H7 (cell line): ENCODE measurements at regions not wholly inside any gene's neighbourhood (a gene's known extent, or its start where the extent isn't known, plus 50 kb on each side); places are given as distances from the start of the nearest gene placed in this dataset.

Source experiments
- DNase-seq: peaks from one replicate; pipeline ENCODE4 v3.0.0; 2012
- H3K27me3 ChIP-seq: 2 replicates; pipeline ENCODE4 v1.6.0; 2011; ENCODE audit warnings: mild to moderate bottlenecking, low read length; ENCODE audit not compliant: control insufficient read depth, insufficient read depth
- H3K36me3 ChIP-seq: replicated peaks from 2 replicates; pipeline ENCODE4 v1.5.1; 2011; ENCODE audit warnings: low read length; ENCODE audit not compliant: control insufficient read depth, insufficient read depth
- H3K4me3 ChIP-seq: 2 replicates; pipeline ENCODE4 v1.5.1; 2011; ENCODE audit warnings: low read depth, mild to moderate bottlenecking, control low read depth, low read length, moderate library complexity; ENCODE audit not compliant: insufficient read depth

DNA sequence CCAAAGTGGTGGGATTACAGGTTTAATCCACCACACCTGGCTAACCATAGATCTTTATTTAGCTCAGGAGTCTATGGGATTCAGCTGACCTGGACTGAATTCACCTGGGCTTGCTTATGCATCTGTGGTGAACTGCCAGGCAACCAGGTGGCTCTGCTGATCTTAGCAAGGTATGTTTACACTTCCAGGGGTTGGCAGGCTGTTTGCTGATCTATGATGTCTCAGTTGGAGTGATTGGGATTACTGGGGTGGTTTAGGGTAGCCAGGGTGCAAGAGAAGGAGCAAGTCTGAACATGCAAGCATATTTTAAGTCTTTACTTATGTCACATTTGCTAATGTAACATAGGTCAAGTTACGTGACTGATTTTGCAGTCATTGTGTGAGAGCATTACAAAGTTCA lies 63.6 kb upstream of the JAK2 start:
- no peak for DNase-seq
- no peaks in the 10 kb centered on the region for H3K36me3 ChIP-seq
- no peaks in the 10 kb centered on the region for H3K27me3 ChIP-seq
- no peak overlapping the region for H3K4me3 ChIP-seq

DNA sequence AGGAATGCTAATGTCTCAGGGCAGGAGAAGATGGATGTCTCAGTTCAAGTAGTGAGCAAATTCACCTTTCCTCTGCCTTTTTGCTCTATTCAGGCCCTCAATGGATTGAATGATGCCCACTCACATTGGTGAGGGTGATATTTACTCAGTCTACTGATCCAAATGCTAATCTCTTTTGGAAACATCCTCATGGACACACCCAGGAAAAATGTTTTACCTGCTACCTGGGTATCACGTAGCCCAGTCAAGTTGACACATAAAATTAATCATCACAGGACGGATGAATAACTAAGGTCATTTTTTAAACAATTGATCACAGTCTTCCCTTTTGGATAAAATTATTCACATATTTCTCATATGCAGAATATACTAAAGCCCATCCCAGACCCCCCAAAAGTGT lies 63.0 kb upstream of the JAK2 start:
- H3K36me3 ChIP-seq = no peaks in the 10 kb centered on the region
- no peak overlapping the region for H3K4me3 ChIP-seq
- no peak for DNase-seq
- no peaks in the 10 kb centered on the region for H3K27me3 ChIP-seq

DNA sequence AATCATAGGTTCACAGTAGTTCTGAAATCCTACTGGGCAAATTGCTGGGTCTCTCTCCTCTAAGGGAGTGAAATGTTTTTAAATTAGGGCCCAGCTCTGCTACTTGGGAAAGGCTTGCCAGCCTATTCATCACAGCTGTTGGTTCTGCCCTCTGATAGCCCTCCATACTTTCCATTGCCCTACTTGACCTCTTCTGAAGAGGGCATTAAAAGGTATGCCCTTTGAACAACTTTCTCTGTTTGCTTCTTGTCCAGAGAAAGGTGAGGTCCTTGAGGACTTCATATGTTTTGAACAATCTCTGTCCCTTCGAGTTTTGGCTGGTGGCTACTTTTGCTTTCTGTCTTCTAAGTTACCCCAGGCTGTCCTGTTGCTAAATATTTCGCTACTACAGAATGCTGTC lies 62.3 kb upstream of the JAK2 start:
- Histone ChIP-seq H3K36me3 (no peaks in the 10 kb centered on the region), H3K27me3 (no peaks in the 10 kb centered on the region)
- no peak for DNase-seq

DNA sequence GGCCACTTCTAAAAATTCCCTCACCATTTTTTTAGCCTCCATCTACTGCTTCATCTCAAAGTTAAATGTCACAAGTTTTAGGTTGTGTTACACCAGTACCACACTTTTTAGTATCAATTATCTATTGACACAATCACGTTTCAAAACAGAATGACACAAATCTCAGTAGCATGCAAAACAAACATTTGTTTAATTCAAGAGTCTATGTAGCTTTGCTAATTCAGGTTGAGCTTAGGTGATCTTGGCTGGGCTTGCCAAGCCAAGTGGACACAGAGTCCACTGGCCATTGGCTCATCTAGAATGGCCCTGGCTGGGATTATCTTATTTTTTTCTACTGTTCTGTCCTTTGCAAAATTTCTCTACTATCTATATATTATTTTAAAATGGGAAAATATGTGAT lies 61.9 kb upstream of the JAK2 start:
- Histone ChIP-seq H3K27me3 (no peaks in the 10 kb centered on the region), H3K36me3 (no peaks in the 10 kb centered on the region), H3K4me3 (no peak overlapping the region)
- no peak for DNase-seq

More for the DNA sequence above, 62.3 kb upstream of the JAK2 start:
- H3K4me3 ChIP-seq = no peak overlapping the region

DNA sequence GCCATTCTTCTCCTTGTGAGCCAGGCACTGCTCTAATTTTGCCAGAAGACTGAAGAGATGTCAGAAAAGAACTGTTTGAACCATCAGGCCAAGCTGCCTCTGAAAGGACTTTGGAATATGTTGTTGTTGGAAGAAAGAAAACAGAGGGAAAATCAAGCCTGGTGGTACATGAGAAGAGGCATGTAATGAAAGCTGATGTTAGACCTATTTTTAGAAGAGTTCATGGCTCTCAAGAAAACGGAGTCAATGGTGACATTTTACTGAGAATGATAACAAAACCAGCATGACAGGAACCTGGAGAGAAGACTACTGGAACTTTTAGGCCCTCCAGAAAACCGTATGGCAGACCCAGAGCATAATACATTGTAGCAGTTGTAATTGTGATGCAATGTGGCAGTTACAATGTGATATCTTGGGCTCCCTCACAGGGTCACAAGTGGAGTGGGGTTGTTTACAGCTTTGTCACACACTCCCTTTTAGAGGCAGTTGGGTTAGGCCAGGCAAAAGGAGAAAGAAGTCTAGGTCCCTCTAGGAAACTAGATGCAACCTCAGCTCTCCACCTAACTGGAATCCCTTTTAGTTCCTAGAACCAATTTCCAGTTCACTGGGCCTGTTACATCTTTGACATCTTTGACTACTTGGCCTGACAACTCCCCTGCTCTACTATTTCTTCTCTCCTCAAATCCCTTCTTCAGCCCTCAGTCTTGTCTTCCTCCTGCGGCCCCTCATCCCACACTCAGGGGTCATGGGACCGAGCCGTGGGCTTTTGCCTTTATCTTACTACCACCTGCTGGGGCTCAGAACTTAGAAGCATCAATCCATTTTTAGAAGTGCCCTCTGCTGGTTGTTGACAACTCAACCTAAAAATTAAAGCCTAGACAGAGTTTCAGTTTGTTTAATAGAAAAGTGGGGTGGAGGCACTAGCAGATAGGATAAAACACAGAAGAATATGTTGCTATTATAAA lies 61.2 kb upstream of the JAK2 start:
- H3K4me3 ChIP-seq = no peak overlapping the region
- no peaks in the 10 kb centered on the region for H3K36me3 ChIP-seq
- no peaks in the 10 kb centered on the region for H3K27me3 ChIP-seq
- DNase-seq = peak; percentile 24

DNA sequence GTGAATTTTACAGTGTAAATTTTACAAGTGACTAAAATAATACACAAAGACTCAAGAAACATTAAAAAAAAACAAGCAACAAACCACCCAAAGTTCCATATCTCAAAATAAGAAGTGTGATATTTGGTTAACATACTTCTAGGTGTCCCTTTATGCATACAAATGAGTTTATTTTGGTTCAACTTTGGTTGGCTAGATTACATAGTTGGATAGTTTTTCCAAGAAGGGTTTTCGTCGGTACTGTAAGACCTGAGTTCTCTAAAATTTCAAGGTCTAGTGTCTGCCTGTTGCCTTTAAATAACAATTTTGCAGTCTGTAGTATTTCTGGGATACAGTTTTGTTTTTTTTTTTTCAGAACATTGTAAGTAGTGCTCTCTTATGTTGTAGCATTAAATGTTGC lies 58.8 kb upstream of the JAK2 start:
- no peak for DNase-seq
- Histone ChIP-seq H3K27me3 (no peaks in the 10 kb centered on the region), H3K36me3 (no peaks in the 10 kb centered on the region), H3K4me3 (no peak overlapping the region)

DNA sequence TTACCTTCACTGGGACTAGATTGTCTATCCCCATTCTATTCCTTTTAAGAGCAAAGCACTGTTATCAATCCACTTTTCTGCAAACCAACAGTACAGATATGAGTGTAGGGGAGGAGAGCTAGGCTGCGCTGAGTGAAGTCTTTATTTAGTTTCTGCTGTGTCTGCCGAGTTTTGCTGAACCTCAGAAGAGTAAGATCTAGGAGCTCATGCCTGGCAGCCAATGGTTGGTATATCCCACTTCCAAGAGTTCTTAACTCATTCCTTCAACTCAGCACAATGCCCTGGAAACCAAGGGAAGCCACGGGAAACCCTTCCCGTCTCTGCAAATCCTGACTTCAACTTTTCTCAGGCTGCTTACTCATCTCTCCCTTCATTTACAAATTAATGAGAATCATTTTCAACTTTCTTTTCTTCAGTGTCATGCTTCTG lies 58.0 kb upstream of the JAK2 start:
- Histone ChIP-seq H3K27me3 (no peaks in the 10 kb centered on the region), H3K4me3 (no peak overlapping the region), H3K36me3 (no peaks in the 10 kb centered on the region)
- peak; percentile 46 for DNase-seq

DNA sequence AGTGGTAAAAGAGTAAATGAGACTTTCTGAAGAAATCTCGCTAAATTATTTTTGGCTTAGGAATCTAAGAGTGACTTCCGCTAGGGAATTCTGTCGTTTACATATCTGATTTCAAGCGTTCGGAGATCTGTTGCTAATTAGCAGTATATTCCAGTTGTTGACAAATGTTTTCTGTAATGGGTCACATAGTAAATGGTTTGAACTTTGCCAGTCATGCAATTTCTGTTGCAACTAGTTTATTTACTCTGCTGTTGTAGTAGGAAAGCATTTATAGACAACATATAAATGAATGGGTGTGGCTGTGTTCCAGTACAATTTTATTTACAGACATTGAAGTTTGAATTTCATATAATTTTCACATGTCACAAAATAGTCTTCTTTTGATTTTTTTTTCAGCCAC lies 57.4 kb upstream of the JAK2 start:
- DNase-seq = no peak
- Histone ChIP-seq H3K36me3 (no peaks in the 10 kb centered on the region), H3K4me3 (no peak overlapping the region), H3K27me3 (no peaks in the 10 kb centered on the region)

DNA sequence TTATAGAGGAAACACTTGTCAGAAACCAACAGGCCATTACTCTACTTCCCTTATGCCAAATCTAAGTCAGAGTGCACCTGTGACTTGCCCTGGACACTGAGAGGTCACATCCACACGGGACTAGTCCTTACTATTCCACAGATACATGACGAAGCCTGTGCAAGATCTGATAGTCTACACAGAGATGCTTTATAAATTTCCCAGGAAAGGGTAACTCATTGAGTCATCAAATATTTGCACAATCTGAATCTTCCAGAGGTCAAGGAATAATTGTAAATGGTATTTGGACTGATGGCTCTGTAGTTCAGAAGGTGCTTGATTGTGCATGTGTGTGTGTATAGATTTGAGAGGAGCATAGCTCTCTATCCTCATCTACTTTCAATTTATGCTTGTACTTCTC lies 55.2 kb upstream of the JAK2 start:
- H3K27me3 ChIP-seq = no peaks in the 10 kb centered on the region
- H3K4me3 ChIP-seq = no peak overlapping the region
- H3K36me3 ChIP-seq = no peaks in the 10 kb centered on the region
- DNase-seq = no peak

DNA sequence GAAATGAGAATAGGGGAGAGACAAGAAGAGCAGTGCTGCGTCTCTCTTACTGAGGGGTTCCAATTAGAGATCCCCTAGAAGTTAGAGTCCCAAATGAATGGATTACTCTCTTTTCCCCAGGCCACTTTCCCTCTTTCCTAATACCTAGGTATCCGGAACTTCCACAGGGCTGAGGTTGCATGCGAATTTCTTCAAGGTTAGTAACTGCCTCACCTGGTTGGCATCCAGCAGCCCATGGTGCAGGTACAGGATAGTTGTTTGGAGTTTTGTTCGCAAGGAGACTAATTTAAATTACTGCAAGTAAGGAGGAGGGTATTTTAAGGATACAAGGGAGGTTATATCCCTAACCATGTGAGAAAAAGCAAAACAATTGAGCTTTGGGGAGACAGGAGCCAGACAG lies 52.4 kb upstream of the JAK2 start:
- DNase-seq = no peak
- H3K27me3 ChIP-seq = no peaks in the 10 kb centered on the region
- no peaks in the 10 kb centered on the region for H3K36me3 ChIP-seq
- H3K4me3 ChIP-seq = no peak overlapping the region

DNA sequence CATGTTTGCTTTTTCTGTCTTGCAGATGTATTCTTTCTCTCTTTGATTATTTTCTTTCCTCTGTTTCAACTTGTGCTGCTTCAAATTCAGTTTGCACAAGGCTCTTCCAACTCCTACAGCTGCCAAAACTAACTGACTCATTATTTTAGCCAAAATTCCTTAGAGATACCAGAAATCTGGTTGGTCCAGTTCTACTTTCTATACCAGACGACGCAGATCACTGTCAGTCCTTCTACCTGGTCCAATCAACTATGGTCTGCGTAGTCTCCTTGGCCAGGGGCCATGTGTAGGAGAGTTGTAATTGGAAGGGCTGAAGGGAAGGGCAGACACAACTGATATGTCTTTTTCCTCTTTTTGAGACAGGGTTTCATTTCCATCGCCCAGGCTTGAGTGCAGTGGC lies 51.9 kb upstream of the JAK2 start:
- DNase-seq = no peak
- H3K36me3 ChIP-seq = no peaks in the 10 kb centered on the region
- H3K27me3 ChIP-seq = no peaks in the 10 kb centered on the region
- no peak overlapping the region for H3K4me3 ChIP-seq

DNA sequence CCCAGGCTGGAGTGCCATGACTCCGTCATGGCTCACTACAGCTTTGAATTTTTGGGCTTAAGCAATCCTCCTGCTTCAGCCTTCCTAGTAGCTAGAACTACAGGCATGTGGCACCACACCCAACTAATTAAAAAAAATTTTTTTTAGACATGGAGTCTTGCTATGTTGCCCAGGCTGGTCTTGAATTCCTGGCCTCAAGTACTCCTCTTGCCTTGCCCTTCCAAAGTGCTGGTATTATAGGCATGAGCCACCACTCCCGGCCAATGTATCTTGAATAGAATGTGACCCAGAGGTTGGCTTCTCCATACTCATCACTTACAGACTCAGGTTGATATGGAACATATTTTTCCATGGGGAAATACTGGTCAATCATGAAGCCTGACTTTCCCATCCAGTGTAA lies 51.2 kb upstream of the JAK2 start:
- no peak overlapping the region for H3K4me3 ChIP-seq
- no peaks in the 10 kb centered on the region for H3K27me3 ChIP-seq
- DNase-seq = no peak
- no peaks in the 10 kb centered on the region for H3K36me3 ChIP-seq

DNA sequence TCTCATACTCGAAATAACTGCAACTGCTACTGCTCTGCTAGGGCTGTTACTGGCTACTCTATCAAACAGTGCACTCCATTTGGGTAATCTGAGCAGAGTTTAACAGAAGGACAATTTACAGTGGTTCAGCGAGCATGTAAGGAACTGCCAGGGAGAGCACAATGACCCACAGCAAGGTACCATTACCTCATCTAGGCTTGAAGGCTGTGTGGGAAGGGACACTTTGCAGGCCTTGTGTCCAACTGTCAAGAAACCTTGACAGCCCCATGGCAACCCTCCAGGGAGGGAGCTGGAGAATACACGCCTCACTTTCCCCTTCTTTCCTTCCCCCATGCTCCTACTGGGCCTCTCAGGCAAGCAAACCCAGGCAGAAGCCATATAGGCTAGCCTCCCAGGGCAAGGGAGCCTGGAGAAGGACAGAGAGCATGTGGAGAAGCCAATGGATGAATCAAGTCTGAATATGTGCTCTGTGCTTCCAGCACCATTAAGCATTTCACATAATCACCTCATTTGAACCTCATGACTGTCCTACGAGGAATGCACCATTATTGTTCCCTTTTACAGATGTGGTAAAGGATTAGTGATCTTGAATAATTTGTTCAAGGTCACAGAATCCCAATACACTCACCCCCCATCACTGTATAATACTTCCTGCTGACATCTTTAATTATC lies 49.9 kb upstream of the JAK2 start:
- H3K36me3 ChIP-seq = no peaks in the 10 kb centered on the region
- H3K27me3 ChIP-seq = no peaks in the 10 kb centered on the region
- no peak for DNase-seq
- H3K4me3 ChIP-seq = no peak overlapping the region
